Skin of body (tissue), 1 donor: ENCODE measurements at regions not wholly inside any gene's neighbourhood (a gene's known extent, or its start where the extent isn't known, plus 50 kb on each side); places are given as distances from the start of the nearest gene placed in this dataset.
"Not testable (repeated sequence)": the region's sequence is repeated elsewhere in the genome, so short reads cannot be mapped to it uniquely, and the experiment has no call there.

ENCODE experiments used
- DNase-seq: peaks from one replicate; lab custom pipeline; 2025; lab: John Stamatoyannopoulos, UW

DNA sequence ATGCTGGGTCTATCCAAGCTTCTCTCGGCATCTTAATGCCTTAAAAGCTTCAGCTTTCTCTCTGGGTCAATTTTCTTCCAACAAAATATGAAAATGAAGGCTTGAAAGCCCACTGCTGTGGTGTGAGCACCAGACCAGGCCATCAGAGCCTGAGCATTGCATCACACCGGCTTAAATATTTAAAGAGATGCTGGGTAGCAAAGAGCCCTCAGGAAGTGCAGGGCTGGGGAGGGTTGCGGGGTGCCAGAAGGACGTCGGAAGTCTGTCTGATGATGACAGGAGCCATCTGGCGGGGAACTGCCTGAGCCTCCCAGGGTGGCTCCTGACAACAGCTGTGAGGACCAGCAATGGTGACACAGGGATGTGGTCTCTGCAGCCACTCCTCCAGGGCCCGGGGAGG, 185.5 kb downstream of the OLFM1 start:
- no peak for DNase-seq

DNA sequence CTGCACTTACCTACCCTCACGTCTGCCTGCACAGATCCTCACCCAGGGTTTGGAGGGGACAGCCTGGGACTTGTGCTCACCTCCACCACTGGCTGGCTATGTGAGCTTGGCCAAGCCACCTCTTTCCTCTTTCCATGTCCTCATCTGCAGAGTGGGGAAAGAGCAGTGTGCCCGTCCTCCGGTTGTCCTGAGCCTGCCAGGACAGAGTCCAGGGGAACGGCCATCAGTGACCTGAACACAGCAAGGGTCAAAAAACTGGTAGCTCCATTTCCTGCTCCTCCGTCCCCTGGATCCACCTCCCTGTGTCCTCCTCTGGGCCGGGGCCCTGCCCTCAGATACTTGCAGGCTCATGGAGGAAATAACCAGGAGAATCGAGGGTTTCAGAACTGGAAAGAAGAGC, 187.7 kb downstream of the OLFM1 start:
- no peak for DNase-seq

DNA sequence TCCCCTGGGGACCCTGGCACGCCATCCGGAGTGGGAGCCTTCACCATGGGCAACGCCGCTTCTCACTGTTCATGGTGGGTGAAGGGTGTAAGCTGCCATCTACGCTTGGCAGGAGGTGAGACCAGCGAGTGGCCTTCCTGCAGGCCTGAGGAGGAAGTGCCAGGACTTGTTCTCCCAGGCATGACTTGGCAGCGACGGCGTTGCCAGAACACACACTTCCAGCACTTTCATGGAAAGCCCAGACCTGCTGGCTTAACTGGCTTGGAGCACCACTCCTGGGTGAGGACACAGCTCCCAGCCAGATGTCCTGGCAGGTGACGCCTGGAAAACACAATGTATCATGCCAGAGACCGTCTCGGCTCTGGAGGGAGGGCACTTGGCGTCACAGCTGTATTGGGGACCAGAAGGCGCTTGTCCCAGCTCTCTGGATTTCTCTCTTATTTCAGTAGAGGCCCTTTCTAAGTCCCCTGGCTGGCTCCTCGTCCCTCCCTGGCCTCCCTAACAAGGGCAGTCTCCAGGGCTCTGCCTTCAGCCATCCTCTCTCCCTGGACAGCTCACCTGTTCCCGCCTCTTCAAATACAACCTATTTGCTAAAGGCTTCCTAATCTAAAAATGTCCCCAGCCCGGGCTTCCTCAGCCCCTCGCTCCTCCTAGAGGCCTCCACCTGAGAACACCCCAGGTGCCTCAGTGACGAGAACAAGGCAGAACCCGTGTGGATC, 188.3 kb downstream of the OLFM1 start:
- no peak for DNase-seq

DNA sequence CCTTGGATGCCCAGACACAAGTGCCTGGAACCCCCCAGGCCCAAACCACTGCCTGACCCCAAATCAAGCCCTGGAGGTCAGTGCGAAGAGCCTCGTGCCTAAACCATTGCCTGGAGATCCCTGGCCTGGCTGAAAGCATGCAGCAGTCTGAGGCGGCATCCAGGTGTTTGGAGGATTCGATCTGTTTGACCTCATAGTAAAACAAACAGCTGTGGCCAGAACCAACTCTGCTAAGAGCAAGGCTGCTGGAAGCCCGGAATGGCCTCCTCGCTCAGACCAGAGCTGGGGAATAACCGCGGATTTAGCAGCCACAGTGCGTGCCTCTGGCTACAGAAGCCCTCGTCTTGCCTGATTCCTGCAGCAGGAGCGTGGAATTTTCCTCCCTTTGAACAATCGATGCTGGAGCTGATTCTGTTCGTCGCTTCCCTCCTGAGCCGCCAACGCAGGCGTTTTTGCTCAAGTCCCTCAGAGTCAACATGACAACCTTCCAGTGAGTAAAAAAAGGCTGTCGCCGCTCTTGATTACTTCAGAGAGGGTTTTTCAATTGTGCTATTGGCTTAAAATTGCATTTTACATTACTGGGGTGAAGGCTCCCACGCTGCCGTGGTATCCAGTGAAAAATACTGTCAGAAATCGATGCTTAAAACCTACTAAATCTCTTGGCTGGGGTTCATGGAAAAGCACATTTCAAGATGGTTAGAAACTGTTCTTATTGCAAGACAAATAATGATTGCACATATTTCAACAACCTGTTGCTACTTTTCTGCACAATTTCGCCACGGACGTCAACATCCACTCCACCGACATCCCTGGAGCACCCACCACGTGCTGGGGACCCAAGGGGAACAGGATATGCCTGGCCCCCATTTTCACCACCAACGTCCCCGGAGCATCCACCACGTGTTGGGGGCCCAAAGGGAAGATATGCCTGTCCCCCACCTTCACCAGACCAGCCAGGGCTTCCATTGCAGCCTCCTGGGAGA, 190.0 kb downstream of the OLFM1 start:
- DNase-seq: no peak

DNA sequence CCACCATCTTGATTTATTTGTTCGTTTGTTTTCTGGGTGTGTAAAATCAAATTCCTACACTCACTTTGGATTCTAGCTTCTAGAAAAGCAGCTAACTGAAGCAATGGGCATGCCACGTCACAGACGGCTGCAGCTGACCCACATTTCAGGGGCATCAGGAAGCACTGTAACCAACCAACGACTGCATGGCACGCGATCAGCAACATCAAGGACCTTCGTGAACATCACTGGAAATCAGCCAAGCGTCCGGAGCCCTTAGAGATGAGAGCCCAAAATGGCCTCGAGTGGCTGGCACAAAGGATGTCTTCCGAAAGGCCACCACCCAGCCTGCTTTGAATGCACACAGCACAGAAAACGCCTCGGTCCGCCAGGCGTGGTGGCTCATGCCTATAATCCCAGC, 191.1 kb downstream of the OLFM1 start:
- no peak for DNase-seq

DNA sequence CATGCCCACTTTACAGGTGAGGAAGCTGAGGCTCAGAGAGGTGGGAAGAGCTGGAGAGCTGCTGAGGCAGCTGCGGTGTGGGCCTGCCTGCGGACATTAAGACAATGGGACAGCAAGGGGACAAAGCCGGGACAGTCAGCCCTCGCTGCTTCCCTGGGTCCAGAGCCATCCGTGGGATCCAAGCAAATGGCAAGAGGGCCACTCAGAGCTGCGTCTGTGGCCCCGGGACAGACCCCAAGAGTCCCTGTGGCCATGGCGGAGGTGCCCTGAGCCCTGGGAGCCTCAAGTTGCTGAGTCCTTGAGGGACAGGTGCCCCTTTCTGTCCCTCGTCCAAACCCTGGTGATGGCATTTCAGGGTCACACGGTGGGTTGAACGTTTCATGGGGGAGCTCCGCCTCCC, 191.9 kb downstream of the OLFM1 start:
- DNase-seq: no peak

DNA sequence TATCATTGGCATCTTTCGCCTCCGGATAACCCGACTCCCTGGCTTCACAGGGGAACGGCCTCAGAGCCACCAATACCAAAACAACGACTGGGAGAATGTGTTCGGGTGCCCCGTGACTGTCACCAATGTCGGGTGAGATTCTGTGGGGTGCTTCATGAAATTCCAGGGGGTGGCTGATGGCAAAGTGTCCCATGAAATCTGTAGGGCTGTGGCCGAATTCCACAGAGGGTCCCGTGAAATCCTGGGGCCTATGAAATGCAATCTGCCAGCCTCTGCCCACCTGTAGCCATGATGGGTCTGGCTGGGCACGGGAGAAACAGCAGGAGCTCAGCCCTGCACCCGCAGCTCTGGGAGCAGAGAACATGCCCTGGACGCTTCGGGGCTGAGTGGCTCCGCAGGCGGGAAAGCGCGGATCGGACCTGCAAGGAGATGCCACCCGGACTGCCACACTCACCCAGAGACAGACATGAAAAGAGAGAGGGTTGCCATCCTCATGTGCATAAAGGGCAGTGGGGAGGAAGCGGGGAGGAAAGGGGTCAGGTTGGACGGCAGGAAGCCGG, 192.4 kb downstream of the OLFM1 start:
- DNase-seq: no peak

DNA sequence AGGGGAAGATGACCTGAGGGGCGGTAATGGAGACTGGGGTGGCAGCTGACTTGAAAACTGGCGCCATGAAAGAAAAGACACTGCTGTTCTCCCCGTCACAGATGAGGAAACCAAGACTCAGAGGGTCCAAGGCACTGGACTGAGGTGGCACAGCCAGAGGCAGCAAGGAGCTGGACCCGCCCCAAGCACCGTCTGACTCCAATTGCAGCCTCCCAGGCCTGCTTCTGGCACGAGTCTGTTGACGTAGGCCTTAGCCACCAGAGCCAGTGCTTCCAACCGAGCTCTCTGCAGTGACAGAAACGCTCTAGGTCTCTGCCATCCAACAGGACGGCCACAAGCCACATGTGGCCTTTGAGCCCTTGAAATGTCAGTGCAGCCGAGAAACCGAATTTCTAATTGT, 193.2 kb downstream of the OLFM1 start:
- DNase-seq: no peak

DNA sequence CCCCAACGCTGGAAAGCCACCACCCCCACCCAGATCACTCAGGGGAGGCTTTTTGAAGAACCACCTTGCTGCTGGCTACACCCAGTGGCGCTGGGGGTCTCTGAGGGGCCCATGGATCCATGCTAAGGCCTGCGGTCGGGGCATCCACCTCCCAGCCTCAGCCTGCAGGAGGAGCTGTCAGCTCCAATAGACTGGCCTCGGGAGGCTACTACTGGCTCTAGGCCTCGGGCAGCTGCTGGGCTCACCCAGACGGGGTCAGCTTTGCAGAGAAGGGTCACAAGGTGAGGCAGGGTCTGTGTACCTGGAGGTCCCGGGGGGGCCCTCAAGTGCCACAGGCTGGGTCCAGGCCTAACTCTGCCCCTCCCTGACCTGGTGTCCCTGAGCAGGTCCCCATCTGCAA, 193.7 kb downstream of the OLFM1 start:
- no peak for DNase-seq

DNA sequence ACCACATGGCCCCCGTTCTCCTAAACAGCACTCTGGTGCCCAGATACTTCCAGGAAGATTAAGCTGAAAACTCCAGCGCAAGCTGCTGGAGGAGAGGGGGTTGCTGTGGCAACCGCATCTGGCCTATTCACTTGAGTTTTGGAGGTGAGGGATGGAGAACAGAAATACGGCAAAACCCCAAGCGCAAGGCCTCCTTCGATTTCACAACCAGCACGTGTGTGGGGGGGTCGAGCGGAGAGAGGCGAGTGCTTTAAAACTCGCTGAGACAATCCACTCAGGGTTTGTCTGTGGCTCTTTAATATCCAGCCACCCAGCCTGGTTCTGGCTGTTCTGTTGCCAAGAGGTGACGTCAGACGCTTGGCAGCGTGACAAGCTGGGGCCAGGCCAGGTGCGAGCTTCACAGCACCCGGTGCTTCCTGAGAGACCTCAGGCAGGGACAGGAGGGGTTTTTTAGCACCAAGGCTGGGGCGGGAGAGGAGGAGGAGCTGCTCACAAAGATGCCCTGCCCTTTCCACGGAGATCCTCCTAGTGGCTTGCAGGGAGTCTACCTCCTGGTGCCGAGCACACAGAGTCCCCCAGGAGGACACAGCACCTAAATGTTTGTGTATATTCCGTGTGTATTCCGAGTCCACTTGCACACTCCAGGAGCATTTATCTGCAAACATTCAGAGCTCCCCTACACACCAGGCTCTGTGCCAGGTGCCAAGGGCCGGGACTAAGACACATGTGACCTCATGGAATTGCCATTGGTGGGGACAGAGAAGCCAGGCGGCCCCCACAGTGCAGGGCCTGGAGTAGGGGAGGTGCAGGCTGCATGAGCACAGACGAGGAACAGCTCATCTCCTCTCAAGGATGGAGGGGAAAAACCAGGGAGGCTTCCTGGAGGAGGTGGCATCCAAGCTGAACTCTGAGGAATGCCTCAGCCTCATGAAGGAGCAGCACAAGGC, 194.6 kb downstream of the OLFM1 start:
- DNase-seq: no peak

DNA sequence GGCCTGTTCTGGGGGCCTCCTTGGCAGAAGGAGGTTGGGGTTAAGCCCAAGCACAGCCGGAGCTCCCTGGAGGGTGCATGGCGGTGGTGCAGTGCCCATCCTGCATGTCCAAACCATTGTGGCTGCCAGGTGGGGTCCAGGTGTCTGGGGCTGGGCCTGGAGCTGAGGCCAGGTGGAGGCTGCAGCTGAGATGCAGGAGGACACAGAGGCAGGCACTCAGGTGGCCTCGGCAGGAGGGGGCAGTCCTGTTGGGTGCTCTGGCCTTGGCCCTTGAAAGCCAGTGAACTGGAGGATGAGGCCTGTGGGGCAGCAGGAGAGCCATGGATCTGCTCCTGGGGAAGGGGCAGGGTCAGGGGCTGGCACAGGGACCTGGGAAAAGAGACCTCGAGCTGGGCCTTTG, 195.3 kb downstream of the OLFM1 start:
- no peak for DNase-seq

DNA sequence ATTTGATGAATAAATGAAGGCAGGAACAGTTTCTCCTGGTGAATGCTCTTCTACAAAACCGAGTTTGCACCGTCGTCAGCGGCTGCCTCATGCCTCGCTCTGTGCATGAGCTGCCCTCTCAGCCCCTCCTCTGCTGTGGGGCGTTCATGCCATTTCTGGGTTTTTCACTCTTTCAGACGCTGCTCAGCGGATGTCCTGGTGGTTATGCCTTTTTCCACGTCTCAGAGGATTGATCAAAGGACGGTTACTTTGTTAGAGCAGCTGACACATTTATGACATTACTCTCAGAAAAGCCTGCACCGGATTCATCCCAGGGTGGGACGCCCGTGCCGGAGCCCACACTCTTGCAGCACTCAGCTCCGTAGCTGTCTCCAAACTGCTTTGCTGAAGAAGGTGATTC, 195.9 kb upstream of the PPP1R26 start:
- DNase-seq: no peak

DNA sequence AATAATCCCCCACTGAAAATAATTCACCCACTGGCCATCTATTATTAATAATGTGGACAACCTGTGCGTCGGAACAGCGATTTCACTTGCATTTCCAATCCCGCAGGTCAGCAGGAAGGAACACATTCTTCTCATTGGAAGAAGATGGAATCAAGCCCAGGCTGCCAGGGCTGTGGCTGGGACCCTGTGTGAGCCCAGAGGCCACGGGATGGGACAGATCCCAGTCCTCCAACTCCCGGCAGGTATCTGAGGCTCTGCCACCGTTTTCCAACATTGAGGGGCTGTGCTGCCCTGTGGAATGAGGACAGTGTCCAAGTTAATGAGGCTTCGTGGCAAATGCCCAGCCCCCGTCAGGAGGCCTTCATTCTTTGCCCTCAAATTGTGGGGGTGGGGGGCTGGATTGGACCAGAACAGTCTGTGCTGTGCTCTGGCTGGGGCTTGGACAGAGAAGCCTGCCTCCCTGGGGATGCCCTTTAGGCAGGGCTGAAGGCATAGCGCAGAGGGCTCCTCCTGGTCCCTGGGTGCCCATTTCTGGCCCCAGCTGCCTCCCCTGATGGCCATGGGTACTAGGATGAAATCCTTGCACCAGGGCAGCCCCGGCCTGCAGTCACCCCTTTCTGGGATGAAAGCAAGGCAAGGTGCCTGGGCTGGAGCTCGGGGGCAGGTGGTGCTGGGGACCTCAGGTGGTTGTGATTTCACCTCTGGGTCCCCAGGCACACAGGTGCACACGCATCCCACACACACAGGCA, 195.0 kb upstream of the PPP1R26 start:
- no peak for DNase-seq

DNA sequence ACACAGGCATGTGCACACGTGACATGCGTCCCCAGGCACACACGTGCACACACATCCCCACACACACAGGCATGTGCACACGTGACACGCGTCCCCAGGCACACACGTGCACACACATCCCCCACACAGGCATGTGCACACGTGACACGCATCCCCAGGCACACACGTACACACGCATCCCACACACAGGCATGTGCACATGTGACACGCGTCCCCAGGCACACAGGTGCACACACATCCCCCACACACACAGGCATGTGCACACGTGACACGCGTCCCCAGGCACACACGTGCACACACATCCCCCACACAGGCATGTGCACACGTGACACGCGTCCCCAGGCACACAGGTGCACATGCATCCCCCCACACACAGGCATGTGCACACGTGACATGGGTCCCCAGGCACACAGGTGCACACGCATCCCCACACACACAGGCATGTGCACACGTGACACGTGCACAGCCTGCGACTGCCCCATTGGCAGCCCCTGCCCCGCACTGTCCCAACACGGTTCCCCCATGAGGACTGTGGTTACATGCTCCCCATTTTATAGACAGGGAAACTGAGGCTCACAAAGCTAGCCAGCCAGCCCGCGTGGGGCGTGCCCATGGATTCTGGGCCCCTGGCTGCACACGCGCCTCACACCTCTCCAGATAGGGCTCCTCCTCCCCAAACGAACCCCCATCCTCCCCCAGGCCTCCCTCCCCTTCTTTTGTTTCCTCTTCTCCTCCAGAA, 193.2 kb upstream of the PPP1R26 start:
- not testable (repeated sequence) for DNase-seq

DNA sequence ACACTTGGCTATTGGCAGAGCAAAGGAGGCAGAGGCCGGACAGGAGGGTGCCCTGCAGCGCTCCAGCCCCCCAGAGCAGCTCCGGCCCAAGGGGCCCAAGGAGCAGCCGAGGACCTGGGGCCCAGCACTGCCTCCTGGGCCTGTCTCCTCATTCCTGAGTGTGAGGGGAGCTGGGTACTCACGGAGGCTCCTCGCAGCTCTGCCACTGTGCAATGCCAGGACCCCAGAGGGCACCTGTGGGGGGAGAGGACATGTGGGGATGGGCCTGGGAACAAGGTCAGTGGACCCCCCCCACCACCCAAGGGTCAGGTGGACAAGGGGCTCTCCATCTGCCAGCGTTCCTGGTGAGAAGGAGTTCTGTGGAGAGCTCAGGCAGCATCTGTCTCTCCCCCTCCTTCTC, 192.6 kb upstream of the PPP1R26 start:
- no peak for DNase-seq

DNA sequence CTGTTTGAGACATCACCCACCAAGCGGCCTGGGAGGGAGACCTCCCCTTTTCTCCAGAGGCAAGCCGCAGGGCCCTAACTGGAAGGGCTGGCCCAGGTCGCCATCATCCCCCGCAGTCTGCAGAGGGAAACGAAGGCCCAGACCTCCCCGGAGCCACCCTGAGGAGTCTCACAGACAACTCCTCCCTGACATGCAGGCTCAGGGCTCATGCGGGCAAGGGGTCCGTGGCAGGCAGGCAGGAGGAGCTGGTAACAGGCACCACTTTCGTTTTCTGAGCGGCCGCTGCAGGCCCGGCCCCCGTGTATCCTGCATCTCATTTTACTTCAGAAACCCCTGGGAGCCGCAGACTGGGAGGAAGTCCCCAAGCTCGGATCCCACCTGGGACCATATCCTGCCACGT, 192.0 kb upstream of the PPP1R26 start:
- no peak for DNase-seq

DNA sequence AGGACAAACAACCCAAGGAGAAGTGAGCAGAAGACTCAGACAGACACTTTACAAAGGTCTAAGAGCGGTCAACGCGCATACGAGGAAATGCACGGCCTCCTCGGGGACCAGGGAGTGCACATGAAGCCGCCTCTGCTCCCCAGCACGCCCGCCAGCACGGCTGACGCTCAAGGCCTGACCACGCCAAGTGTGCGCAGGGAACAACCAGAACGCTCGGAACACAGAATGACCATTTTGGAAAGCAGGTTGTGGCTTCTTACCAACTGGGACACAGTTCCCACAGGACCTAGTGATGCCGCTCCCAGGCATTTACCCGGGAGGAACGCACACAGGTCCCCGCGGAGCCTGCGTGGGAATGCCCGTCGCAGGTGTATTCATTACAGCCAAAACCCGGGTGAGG, 191.5 kb upstream of the PPP1R26 start:
- DNase-seq: no peak

DNA sequence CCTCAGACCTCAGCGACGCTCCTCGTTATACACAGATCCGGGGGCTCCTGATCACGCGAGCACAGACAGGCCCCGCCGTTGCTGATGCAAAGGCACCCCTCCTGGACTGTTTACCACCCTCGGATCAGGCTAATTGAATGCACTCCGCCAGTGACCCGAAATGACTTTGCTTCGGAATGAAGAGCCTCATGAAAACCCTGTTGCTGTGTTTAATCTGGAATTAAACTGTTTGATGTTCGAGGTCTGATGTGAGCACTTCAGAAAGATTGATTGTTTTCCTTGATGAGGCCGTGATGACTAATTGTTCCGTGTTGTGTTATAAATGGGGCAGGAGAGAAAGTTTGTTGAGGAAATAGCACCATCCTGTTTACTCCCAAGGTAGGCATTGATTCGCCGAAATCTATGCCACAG, 190.5 kb upstream of the PPP1R26 start:
- DNase-seq: no peak

DNA sequence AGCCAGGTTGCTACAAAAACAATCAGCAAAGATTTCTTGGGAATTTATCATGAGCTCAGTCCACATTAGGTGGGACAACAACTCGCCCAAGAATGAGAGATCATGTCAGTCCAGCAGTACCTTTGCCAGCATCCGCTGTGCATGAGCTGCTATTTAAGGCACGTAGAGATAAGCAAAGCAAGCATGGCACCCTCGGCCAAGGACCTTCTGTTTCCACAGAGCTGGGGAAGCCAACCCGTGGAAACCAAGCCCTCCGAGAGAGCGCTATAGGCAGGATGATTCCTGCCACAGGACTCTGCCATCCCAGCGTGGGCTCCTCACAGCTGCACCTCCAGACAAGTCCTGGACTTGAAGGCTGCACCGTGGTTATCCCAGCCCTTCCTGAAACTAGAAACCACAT, 189.5 kb upstream of the PPP1R26 start:
- no peak for DNase-seq

DNA sequence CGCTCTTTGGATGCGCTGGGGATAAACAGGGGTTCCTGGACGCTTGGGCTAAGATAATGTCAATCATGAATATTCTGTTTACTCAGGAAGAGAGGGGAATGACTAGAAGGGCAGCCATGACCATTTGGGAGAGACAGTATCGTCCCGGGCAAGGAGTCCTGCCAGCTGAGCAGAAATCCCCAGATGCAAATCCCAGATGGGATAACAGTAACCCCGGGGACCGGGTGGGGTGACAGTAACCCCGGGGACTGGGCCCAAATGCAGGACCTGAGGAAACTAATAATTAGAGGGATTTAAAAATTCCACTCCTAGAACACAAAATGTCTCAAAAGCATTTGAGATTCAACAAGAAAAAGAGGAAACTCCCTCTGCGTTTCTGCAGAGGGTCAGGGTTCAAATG, 189.0 kb upstream of the PPP1R26 start:
- DNase-seq: no peak
